ENCODE measurements at regions not wholly inside any gene's neighbourhood (a gene's known extent, or its start where the extent isn't known, plus 50 kb on each side); places are given as distances from the start of the nearest gene placed in this dataset.

- H3K4me1 Mint-ChIP-seq (ENCODE audit: low read depth), result no peaks in the 10 kb centered on the region
- no peak for DNase-seq (ENCODE audit: low spot score)
- H3K36me3 Mint-ChIP-seq (ENCODE audit: low read depth), result no peaks in the 10 kb centered on the region
- intact Hi-C loops (cut with micrococcal nuclease), result no loop called here
- H3K27me3 Mint-ChIP-seq (ENCODE audit: insufficient read depth), result peaks cover 6% of the 10 kb centered on the region
- no peak overlapping the region for H3K27ac Mint-ChIP-seq
- H3K9me3 Mint-ChIP-seq, result no peaks in the 10 kb centered on the region
- no peak overlapping the region for H3K4me3 Mint-ChIP-seq
These were observed 365.0 kb downstream of the MIAT start for GRCh38 chr22:27022274-27022895.

- no peak overlapping the region for H3K27ac Mint-ChIP-seq
- no peaks in the 10 kb centered on the region for H3K9me3 Mint-ChIP-seq
- H3K36me3 Mint-ChIP-seq (ENCODE audit: low read depth), result no peaks in the 10 kb centered on the region
- H3K4me3 Mint-ChIP-seq, result no peak overlapping the region
- no peak for DNase-seq (ENCODE audit: low spot score)
- intact Hi-C loops (cut with micrococcal nuclease), result no loop called here
- no peaks in the 10 kb centered on the region for H3K4me1 Mint-ChIP-seq (ENCODE audit: low read depth)
- H3K27me3 Mint-ChIP-seq (ENCODE audit: insufficient read depth), result peaks cover 6% of the 10 kb centered on the region
These were observed 365.5 kb downstream of the MIAT start for GRCh38 chr22:27022896-27023361.

- H3K27ac Mint-ChIP-seq, result no peak overlapping the region
- no peak for DNase-seq (ENCODE audit: low spot score)
- no peak overlapping the region for H3K4me3 Mint-ChIP-seq
- no peaks in the 10 kb centered on the region for H3K36me3 Mint-ChIP-seq (ENCODE audit: low read depth)
- no peaks in the 10 kb centered on the region for H3K4me1 Mint-ChIP-seq (ENCODE audit: low read depth)
- H3K9me3 Mint-ChIP-seq, result peaks cover 3% of the 10 kb centered on the region
- intact Hi-C loops (cut with micrococcal nuclease), result no loop called here
- H3K27me3 Mint-ChIP-seq (ENCODE audit: insufficient read depth), result peaks cover 6% of the 10 kb centered on the region
These were observed 366.2 kb downstream of the MIAT start for GRCh38 chr22:27023591-27023990.

GRCh38 chr22:27024982-27025381, 367.6 kb downstream of the MIAT start:
- H3K4me1 Mint-ChIP-seq (ENCODE audit: low read depth), result no peaks in the 10 kb centered on the region
- H3K27me3 Mint-ChIP-seq (ENCODE audit: insufficient read depth), result peaks cover 6% of the 10 kb centered on the region
- H3K4me3 Mint-ChIP-seq, result no peak overlapping the region
- H3K9me3 Mint-ChIP-seq, result peaks cover 4% of the 10 kb centered on the region
- intact Hi-C loops (cut with micrococcal nuclease), result no loop called here
- DNase-seq (ENCODE audit: low spot score), result no peak
- H3K27ac Mint-ChIP-seq, result no peak overlapping the region
- H3K36me3 Mint-ChIP-seq (ENCODE audit: low read depth), result no peaks in the 10 kb centered on the region

DNA sequence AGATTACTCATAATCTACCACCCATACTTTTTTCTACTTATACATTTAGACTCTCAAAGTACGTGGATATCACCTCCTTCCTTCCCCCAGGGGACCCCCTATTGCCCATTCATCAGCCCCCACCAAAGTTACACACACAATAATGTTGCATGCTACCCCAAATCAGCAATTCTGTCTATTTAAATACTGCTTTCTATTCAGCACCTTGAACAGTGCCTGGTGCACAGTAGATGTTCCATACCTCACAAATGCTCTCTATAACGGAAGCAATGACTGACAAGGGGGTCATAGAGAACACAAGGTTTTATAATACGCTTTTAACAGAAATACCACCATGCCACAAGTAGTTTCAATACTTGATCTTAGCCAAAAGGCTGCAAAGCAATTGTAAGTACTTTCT, 370.7 kb downstream of the MIAT start:
- intact Hi-C loops (cut with micrococcal nuclease), result no loop called here
- Mint-ChIP-seq H3K4me1 (ENCODE audit: low read depth) (no peaks in the 10 kb centered on the region), H3K9me3 (peaks cover 4% of the 10 kb centered on the region), H3K4me3 (no peak overlapping the region), H3K27me3 (ENCODE audit: insufficient read depth) (peaks cover 4% of the 10 kb centered on the region), H3K27ac (no peak overlapping the region), H3K36me3 (ENCODE audit: low read depth) (no peaks in the 10 kb centered on the region)
- DNase-seq (ENCODE audit: low spot score), result no peak

DNA sequence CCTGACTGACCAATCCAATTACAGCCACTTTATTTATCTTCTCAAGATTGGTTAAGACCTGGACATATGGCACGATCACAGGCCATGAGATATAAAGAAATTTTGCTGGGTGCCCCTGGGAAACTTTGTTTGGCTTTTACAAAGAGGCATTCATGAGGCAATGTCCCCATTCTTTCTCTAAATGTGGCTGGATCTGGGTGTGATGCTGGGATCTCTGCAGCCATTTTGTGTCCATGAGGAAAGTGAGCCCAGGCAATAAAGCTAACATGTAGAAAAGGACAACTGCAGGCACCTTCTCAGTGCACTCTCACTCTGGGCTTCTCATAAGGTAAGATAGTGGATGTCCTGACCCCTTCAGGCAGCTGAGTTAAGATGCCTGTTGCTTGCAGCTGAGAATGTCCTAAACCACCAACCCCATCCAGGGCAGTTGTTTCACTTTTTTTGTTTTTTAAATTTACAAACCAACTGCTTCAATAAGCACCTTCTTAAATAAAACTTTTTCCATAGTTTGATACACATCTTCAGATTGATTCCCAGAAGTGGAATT, 372.3 kb downstream of the MIAT start:
- Mint-ChIP-seq H3K9me3 (peaks cover 4% of the 10 kb centered on the region), H3K4me1 (ENCODE audit: low read depth) (no peaks in the 10 kb centered on the region), H3K27me3 (ENCODE audit: insufficient read depth) (peaks cover 4% of the 10 kb centered on the region), H3K36me3 (ENCODE audit: low read depth) (no peaks in the 10 kb centered on the region), H3K27ac (no peak overlapping the region), H3K4me3 (no peak overlapping the region)
- DNase-seq (ENCODE audit: low spot score), result no peak
- intact Hi-C loops (cut with micrococcal nuclease), result no loop called here

DNA sequence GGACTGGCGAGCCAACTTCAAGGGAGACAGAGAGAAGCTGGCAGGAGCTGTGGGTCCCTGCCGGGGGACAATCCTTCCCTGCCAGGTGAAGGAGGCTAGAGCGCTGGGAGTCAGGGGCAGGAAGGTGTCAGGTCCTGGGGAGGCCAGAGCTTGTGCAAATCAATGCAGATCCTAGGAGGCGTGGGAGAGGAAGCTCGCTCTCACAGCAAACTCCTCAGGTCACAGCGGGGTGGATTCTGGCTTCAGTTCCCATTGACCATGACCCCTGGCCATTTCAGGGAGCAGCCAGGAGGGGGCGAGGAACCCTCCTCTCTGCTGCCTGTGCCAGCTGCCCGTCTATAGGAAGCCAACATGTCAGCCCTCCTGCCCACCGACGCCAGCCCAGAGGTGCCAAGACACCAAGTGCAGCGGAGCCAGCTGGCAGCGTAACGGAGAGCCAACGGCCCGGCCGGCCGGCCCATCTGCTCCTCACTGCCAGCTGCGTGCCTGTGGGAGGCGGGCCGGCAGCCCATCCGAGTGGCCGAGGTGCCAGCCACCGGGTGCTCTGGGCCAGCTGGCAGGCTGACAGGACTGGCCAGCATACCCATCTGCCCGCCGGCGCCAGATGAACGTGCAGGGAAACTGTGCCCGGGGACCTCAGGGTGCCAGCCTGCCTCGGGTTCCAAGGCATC, 374.8 kb downstream of the MIAT start:
- Mint-ChIP-seq H3K9me3 (peaks cover 4% of the 10 kb centered on the region), H3K36me3 (ENCODE audit: low read depth) (no peaks in the 10 kb centered on the region), H3K27ac (no peak overlapping the region), H3K4me1 (ENCODE audit: low read depth) (no peaks in the 10 kb centered on the region), H3K27me3 (ENCODE audit: insufficient read depth) (no peaks in the 10 kb centered on the region), H3K4me3 (no peak overlapping the region)
- DNase-seq (ENCODE audit: low spot score), result no peak
- intact Hi-C loops (cut with micrococcal nuclease), result no loop called here

DNA sequence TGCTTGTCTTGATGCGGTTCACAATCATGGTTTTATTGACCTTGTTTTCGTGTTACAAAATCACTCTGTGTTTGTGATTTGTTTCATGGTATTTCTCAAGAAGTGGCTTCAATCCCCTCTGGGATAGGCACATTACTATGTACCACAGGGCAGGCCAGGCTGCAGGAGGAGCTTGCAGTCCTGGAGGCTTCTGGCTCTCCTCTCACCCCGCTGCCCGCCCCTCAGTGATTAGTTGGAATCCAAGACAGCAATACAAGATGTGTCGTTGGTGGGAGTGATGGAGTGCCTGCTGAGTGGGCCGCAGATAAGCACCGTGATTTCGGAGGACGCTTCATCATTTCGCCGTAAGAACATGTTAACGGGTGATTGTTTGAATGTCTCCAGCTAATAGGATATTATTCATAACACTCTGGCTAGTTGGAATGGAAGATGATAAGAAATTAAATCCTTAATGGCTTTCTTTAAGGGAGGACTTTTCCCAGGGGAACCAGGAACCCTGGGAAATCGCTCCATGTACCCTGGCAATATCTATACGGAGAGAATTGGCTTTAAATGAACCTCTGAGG, 384.4 kb downstream of the MIAT start:
- no peak overlapping the region for H3K4me3 Mint-ChIP-seq
- no peaks in the 10 kb centered on the region for H3K36me3 Mint-ChIP-seq (ENCODE audit: low read depth)
- intact Hi-C loops (cut with micrococcal nuclease), result no loop called here
- no peaks in the 10 kb centered on the region for H3K4me1 Mint-ChIP-seq (ENCODE audit: low read depth)
- H3K27me3 Mint-ChIP-seq (ENCODE audit: insufficient read depth), result peaks cover 2% of the 10 kb centered on the region
- DNase-seq (ENCODE audit: low spot score), result no peak
- H3K9me3 Mint-ChIP-seq, result no peaks in the 10 kb centered on the region
- no peak overlapping the region for H3K27ac Mint-ChIP-seq

GRCh38 chr22:27043262-27043661, 385.9 kb downstream of the MIAT start:
- Mint-ChIP-seq H3K9me3 (no peaks in the 10 kb centered on the region), H3K4me3 (no peak overlapping the region), H3K36me3 (ENCODE audit: low read depth) (no peaks in the 10 kb centered on the region), H3K27me3 (ENCODE audit: insufficient read depth) (peaks cover 4% of the 10 kb centered on the region), H3K27ac (no peak overlapping the region), H3K4me1 (ENCODE audit: low read depth) (no peaks in the 10 kb centered on the region)
- DNase-seq (ENCODE audit: low spot score), result no peak
- intact Hi-C loops (cut with micrococcal nuclease), result no loop called here

DNA sequence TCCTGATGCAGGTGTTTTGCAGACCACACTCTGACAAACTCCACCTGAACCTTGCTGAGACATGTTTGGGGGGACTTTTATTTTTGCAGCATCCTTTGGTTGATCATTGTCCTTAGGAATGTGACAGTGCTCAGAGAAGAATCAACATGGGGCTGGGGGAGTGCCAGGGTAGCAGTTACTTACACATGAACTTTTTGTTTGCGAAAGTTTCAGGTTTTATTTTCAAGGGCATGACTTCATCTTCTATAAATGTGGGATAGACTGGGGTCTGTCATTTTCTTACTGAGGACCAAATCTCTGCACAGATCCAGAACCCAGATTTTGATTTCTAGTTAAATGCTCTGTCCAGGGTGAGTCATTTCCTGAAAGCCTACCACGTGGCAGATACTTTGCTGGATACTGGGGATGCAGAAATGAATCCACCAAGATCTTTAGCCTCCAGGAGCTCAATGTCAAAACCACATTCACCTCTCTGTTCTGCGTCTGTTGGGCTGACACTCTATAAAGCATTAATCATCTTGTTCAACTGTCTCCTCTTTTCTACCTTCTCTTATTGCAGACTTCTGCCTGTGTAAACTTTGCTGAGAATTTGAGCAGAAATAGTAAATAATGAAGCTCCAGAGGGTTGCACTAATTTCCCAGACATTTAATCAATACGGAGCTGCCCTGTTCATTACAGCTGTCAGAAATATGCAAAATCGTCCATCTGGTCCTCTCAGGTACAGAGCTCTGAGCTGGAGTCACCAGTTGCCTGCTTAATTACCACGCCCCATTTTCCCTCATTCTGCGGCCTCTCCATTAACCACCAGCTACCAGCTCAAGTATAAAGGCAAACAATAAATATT, 387.9 kb downstream of the MIAT start:
- no peaks in the 10 kb centered on the region for H3K9me3 Mint-ChIP-seq
- H3K36me3 Mint-ChIP-seq (ENCODE audit: low read depth), result no peaks in the 10 kb centered on the region
- peaks cover 2% of the 10 kb centered on the region for H3K27me3 Mint-ChIP-seq (ENCODE audit: insufficient read depth)
- DNase-seq (ENCODE audit: low spot score), result no peak
- H3K4me3 Mint-ChIP-seq, result no peak overlapping the region
- intact Hi-C loops (cut with micrococcal nuclease), result no loop called here
- H3K27ac Mint-ChIP-seq, result no peak overlapping the region
- H3K4me1 Mint-ChIP-seq (ENCODE audit: low read depth), result no peaks in the 10 kb centered on the region

- H3K36me3 Mint-ChIP-seq (ENCODE audit: low read depth), result no peaks in the 10 kb centered on the region
- H3K27me3 Mint-ChIP-seq (ENCODE audit: insufficient read depth), result peaks cover 2% of the 10 kb centered on the region
- H3K27ac Mint-ChIP-seq, result no peak overlapping the region
- no peak overlapping the region for H3K4me3 Mint-ChIP-seq
- no peaks in the 10 kb centered on the region for H3K4me1 Mint-ChIP-seq (ENCODE audit: low read depth)
- DNase-seq (ENCODE audit: low spot score), result no peak
- intact Hi-C loops (cut with micrococcal nuclease), result no loop called here
- no peaks in the 10 kb centered on the region for H3K9me3 Mint-ChIP-seq
These were observed 388.7 kb downstream of the MIAT start for GRCh38 chr22:27046086-27046485.

- H3K27me3 Mint-ChIP-seq (ENCODE audit: insufficient read depth), result peaks cover 2% of the 10 kb centered on the region
- no peak overlapping the region for H3K27ac Mint-ChIP-seq
- H3K9me3 Mint-ChIP-seq, result no peaks in the 10 kb centered on the region
- no peak overlapping the region for H3K4me3 Mint-ChIP-seq
- no peak for DNase-seq (ENCODE audit: low spot score)
- no peaks in the 10 kb centered on the region for H3K4me1 Mint-ChIP-seq (ENCODE audit: low read depth)
- H3K36me3 Mint-ChIP-seq (ENCODE audit: low read depth), result no peaks in the 10 kb centered on the region
- intact Hi-C loops (cut with micrococcal nuclease), result no loop called here
These were observed 389.2 kb downstream of the MIAT start for GRCh38 chr22:27046603-27047002.

GRCh38 chr22:27050771-27051170, 393.4 kb downstream of the MIAT start:
- Mint-ChIP-seq H3K4me3 (no peak overlapping the region), H3K27ac (no peak overlapping the region), H3K27me3 (ENCODE audit: insufficient read depth) (peaks cover 2% of the 10 kb centered on the region), H3K4me1 (ENCODE audit: low read depth) (no peaks in the 10 kb centered on the region), H3K36me3 (ENCODE audit: low read depth) (no peaks in the 10 kb centered on the region), H3K9me3 (no peaks in the 10 kb centered on the region)
- no peak for DNase-seq (ENCODE audit: low spot score)
- intact Hi-C loops (cut with micrococcal nuclease), result no loop called here
